DOHH2 (cell line): ENCODE measurements at regions not wholly inside any gene's neighbourhood (a gene's known extent, or its start where the extent isn't known, plus 50 kb on each side); places are given as distances from the start of the nearest gene placed in this dataset.

Experiments used
- H3F3A ChIP-seq: fragments of 200-600 bp; sonication (generic), shearing (Covaris generic); 2 replicates; pipeline ENCODE4 v1.6.0; 2016; ENCODE audit warnings: antibody characterized with exemption, mild to moderate bottlenecking; ENCODE audit not compliant: control insufficient read depth, insufficient read depth
- H3K27ac ChIP-seq: fragments of 200-600 bp; sonication (generic); 2 replicates; pipeline ENCODE4 v1.5.1; 2014; ENCODE audit warnings: low read depth, mild to moderate bottlenecking, low read length, moderate library complexity
- H3K27me3 ChIP-seq: fragments of 200-600 bp; sonication (generic); 2 replicates; pipeline ENCODE4 v1.6.1; 2014; ENCODE audit warnings: mild to moderate bottlenecking, low read length, mixed read lengths; ENCODE audit not compliant: control insufficient read depth
- H3K36me3 ChIP-seq: fragments of 200-600 bp; sonication (generic); 2 replicates; pipeline ENCODE4 v1.6.1; 2014; ENCODE audit warnings: mild to moderate bottlenecking, low read length, moderate library complexity, mixed read lengths; ENCODE audit not compliant: control insufficient read depth
- H3K4me1 ChIP-seq: fragments of 200-600 bp; sonication (generic); 2 replicates; pipeline ENCODE4 v1.6.1; 2014; ENCODE audit warnings: mild to moderate bottlenecking, low read length, mixed read lengths; ENCODE audit not compliant: control insufficient read depth
- H3K4me2 ChIP-seq: fragments of 200-600 bp; sonication (generic); 2 replicates; pipeline ENCODE4 v1.6.0; 2014; ENCODE audit warnings: mild to moderate bottlenecking, low read length, moderate library complexity
- H3K4me3 ChIP-seq: fragments of 200-600 bp; sonication (generic); 2 replicates; pipeline ENCODE4 v1.5.1; 2014; ENCODE audit warnings: mild to moderate bottlenecking, low read length, mixed read lengths
- H3K79me2 ChIP-seq: fragments of 200-600 bp; sonication (generic); 2 replicates; pipeline ENCODE4 v1.6.1; 2014; ENCODE audit warnings: mild to moderate bottlenecking, low read length, mixed read lengths; ENCODE audit not compliant: control insufficient read depth
- H3K9me2 ChIP-seq: fragments of 200-600 bp; sonication (generic); replicated peaks from 2 replicates; pipeline ENCODE4 v1.6.1; 2014; ENCODE audit warnings: mild to moderate bottlenecking, low read length, mixed read lengths; ENCODE audit not compliant: control insufficient read depth
- H3K9me3 ChIP-seq: fragments of 200-600 bp; sonication (generic); 2 replicates; pipeline ENCODE4 v1.6.1; 2014; ENCODE audit warnings: antibody characterized with exemption, low read length, mixed read lengths; ENCODE audit not compliant: control insufficient read depth, insufficient read depth
- H4K20me1 ChIP-seq: fragments of 200-600 bp; sonication (generic); 2 replicates; pipeline ENCODE4 v1.6.0; 2014; ENCODE audit warnings: low read depth, mild to moderate bottlenecking, antibody characterized with exemption, low read length, moderate library complexity; ENCODE audit not compliant: control insufficient read depth, insufficient read depth
- CTCF ChIP-seq: fragments of 200-600 bp; sonication (generic); IDR thresholded peaks from one replicate; pipeline ENCODE4 v1.5.1; 2014; ENCODE audit warnings: antibody characterized with exemption, mild to moderate bottlenecking, low read depth, low read length; ENCODE audit not compliant: poor library complexity, severe bottlenecking
- EZH2phosphoT487 ChIP-seq: fragments of 200-600 bp; sonication (generic); IDR thresholded peaks from 2 replicates; pipeline ENCODE4 v1.6.1; 2017; ENCODE audit warnings: borderline replicate concordance, mild to moderate bottlenecking, antibody characterized with exemption, low read length, moderate library complexity, mixed read lengths

DNA sequence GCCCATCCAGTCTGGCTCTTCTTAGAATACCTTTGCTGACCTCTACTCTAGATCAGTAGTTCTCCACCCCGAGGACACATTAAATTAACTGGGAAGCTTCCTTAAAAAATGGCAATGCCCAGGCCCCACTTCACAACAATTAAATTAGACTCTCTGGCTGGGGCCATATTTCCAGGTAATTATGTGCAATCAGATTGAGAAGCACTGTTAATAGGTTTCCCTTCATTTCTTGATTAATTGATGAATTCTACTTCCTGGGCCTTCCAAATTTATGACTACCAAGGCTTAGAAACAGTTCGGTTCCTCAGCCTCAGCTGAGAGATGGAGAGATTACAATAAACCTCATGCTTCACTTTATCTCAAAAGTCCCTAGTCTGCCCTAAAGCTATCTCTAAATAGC lies 71.7 kb upstream of the LIMCH1 start:
- no peak overlapping the region for H3K4me2 ChIP-seq
- H3F3A ChIP-seq, result no peaks in the 10 kb centered on the region
- TF ChIP-seq EZH2phosphoT487 (no peak), CTCF (no peak)
- H4K20me1 ChIP-seq, result no peaks in the 10 kb centered on the region
- no peak overlapping the region for H3K27ac ChIP-seq
- H3K9me3 ChIP-seq, result no peaks in the 10 kb centered on the region
- H3K79me2 ChIP-seq, result no peaks in the 10 kb centered on the region
- no peak overlapping the region for H3K4me3 ChIP-seq
- no peaks in the 10 kb centered on the region for H3K36me3 ChIP-seq
- peaks cover 5% of the 10 kb centered on the region; the same call in 1 of the 2 replicates for H3K27me3 ChIP-seq
- H3K9me2 ChIP-seq, result no peaks in the 10 kb centered on the region
- H3K4me1 ChIP-seq, result no peaks in the 10 kb centered on the region

DNA sequence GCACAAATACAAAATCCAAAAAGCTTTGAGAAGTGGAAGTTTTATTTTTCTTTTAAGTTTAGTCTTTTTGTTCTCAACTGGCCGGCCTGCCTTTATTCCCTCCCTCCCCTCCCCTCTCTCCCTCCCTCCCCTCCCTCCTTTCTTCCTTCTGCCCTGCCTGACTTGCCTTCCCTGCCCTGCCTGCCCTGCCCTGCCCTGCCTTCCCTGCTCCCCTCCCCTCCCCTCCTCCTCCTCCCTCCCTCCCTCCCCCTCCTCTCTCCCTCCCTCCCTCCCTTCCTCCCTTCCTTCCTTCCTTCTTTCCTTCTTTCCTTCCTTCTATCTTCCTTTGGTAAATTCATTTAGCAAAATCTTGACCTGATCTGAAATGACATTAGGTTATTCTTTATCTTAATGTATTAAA lies 69.8 kb upstream of the LIMCH1 start:
- Histone ChIP-seq H3K4me3 (no peak overlapping the region), H3K9me2 (no peaks in the 10 kb centered on the region), H3K27ac (no peak overlapping the region), H4K20me1 (no peaks in the 10 kb centered on the region), H3K9me3 (no peaks in the 10 kb centered on the region), H3K79me2 (no peaks in the 10 kb centered on the region), H3K36me3 (no peaks in the 10 kb centered on the region), H3K4me2 (no peak overlapping the region), H3K4me1 (no peaks in the 10 kb centered on the region), H3K27me3 (no peaks in the 10 kb centered on the region), H3F3A (no peaks in the 10 kb centered on the region)
- TF ChIP-seq EZH2phosphoT487 (no peak), CTCF (no peak)

DNA sequence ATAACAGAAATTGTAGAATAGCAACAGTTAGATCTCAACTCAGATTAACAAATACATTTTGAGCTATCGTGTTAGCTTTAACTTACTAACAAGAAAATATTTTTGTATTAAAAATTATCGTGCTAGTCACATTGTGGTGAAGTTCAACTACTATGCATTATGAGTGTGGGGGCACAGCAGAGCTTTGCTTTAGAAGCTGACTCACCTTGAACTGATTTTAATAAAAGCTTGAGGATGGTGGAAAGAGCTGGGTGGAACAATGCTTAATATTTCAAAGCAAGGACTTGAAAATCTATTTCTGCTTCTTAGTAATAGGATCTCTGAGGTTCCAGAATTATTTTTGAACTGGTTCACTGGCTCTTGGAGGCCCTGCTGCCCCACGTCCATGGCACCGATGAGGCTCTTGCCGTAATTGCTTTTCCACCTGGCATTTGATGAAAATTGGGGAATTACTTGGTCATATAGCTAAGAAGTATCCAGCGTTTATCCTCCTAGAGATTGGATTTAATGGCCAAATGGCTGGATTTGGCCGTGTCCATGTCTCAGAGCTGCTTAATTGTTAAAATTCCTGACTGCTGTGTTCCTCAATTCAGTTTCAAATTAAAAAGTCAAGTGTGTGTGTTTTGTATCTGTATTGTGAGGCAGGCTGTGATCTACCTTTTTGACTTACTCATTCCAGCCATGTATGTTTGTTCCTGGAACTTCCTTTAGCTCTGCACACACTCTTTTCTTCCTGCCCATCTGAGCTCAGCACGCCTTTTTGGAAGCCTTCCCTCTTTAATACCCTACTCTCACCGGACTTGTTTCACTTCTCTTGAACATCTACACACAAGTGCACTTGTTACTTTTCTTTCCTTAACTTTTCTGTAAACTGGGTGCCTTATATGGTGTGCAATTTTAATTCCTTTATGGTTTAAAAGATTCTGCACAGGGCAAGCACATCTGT lies 66.6 kb upstream of the LIMCH1 start:
- TF ChIP-seq EZH2phosphoT487 (no peak), CTCF (no peak)
- H3K27ac ChIP-seq, result no peak overlapping the region
- no peaks in the 10 kb centered on the region for H3K4me1 ChIP-seq
- no peaks in the 10 kb centered on the region for H3K9me3 ChIP-seq
- no peak overlapping the region for H3K4me2 ChIP-seq
- H3K27me3 ChIP-seq, result peaks cover 7% of the 10 kb centered on the region; the same call in 1 of the 2 replicates
- no peaks in the 10 kb centered on the region for H3K79me2 ChIP-seq
- no peaks in the 10 kb centered on the region for H3K9me2 ChIP-seq
- H3F3A ChIP-seq, result no peaks in the 10 kb centered on the region
- no peaks in the 10 kb centered on the region for H3K36me3 ChIP-seq
- no peaks in the 10 kb centered on the region for H4K20me1 ChIP-seq
- no peak overlapping the region for H3K4me3 ChIP-seq
